ENCODE measurements at regions not wholly inside any gene's neighbourhood (a gene's known extent, or its start where the extent isn't known, plus 50 kb on each side); places are given as distances from the start of the nearest gene placed in this dataset.

DNA sequence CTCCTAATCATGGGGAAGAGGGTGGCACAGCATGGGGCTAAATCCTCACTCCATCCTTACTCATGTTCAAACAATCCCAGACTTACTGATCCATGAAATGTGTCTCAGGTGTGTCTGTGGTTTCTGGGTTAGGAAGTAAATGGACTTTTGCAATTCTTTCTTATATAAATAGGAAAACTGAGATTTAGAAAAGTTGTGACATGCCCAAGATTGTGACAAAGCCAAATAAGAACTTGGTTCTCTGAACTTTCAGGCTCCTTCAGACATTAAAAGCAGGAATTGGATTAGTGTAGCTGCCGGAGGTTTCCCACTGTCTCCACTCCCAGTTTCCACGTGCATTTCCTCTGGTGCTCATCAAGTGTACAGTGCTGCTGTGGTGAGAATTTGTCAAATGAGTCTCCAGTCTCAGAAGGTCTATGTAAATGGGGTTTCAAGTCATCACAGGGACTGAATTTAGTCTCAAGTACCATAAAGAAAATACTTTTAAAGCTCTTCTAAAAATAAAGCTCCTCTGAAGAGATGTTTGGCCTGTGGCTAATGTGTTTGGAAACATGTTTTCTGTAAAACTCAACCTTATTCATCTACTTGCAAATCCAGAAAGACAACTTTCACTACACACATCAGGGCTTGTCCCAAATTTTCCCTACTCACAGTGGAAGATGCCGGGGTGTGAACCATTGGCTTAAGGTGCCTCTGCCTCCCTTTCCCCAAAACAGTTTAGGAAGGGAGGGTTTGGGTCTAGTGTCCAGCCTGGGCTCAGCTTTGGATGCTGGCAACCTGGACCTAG is 115.2 kb downstream of the NGF start:
- no peaks in the 10 kb centered on the region for H3K4me1 Mint-ChIP-seq
- H3K27me3 Mint-ChIP-seq: peaks cover 4% of the 10 kb centered on the region
- H3K4me3 ChIP-seq (ENCODE audit: low read depth, low read length): no peak overlapping the region
- no peak overlapping the region for H3K4me3 Mint-ChIP-seq
- H3K36me3 Mint-ChIP-seq: no peaks in the 10 kb centered on the region
- DNase-seq (no peak), ATAC-seq (ENCODE audit: low read depth in 2 of 2) (no peak)
- no peaks in the 10 kb centered on the region for H3K27me3 ChIP-seq (ENCODE audit: control insufficient read depth, insufficient read depth, low read length)
- H3K4me1 ChIP-seq (ENCODE audit: control insufficient read depth, insufficient read depth, low read length, poor library complexity, severe bottlenecking): no peaks in the 10 kb centered on the region
- H3K36me3 ChIP-seq (ENCODE audit: control insufficient read depth, insufficient read depth, low read length): no peaks in the 10 kb centered on the region
- peaks cover 0 to 1% (median 0%) of the 10 kb centered on the region in 7 donors for H3K9me3 Mint-ChIP-seq
- no peak overlapping the region for H3K27ac ChIP-seq (ENCODE audit: insufficient read depth, low read length, poor library complexity, severe bottlenecking)
- no peak overlapping the region for H3K27ac Mint-ChIP-seq
- H3K9me3 ChIP-seq (ENCODE audit: control insufficient read depth in 2 of 2, low read length in 2 of 2): no peaks in the 10 kb centered on the region

DNA sequence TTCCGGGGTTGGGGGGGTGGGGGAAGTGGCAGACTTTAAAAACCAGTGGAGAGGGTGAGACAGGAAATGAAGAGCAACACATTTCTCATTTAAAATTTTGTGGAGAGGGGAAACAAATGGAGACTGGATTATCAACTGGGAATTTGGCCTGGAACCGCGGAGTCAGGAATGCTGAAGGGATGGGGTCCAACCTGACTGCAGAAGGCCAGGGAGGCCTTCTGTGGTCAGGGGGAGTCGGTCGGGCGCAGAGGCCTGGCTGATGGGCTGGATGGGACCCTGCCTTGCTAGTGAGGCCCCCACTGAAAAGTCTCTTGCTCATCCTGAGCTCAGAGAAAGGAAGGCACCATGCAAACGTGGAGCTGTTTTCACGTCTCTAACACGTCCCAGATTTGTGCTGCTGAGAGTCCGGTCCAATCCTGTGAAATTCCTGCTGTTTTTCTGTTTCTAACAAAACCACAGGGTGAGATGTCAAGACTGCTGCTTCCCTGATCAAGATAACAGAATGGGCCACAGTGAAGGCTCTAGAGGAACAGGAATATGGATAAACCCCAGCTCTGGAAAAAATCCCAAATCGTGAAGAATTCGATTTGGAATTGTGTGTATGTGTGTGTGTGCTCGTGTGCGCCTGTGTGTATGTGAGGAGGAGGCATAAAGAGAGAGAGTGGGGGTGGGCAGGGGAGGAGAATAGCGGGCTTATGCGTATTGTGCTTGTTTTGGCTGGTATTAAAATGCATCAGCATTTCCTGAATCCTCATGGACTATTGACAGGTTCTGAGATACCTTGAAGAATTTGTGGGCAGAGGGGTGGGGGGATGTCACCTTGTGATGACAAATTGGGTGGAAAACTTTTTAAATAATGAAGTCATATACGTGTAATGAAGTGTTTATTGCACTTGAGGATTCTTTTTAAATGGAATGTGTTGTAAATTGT is 117.4 kb downstream of the NGF start:
- no peaks in the 10 kb centered on the region for H3K9me3 ChIP-seq (ENCODE audit: control insufficient read depth in 2 of 2, low read length in 2 of 2)
- no peaks in the 10 kb centered on the region for H3K36me3 ChIP-seq (ENCODE audit: control insufficient read depth, insufficient read depth, low read length)
- Mint-ChIP-seq H3K27me3 (peaks cover 4% of the 10 kb centered on the region), H3K4me3 (no peak overlapping the region), H3K27ac (no peak overlapping the region), H3K9me3 (peaks cover 0 to 1% (median 0%) of the 10 kb centered on the region in 7 donors), H3K4me1 (no peaks in the 10 kb centered on the region), H3K36me3 (no peaks in the 10 kb centered on the region)
- H3K4me3 ChIP-seq (ENCODE audit: low read depth, low read length): no peak overlapping the region
- no peaks in the 10 kb centered on the region for H3K4me1 ChIP-seq (ENCODE audit: control insufficient read depth, insufficient read depth, low read length, poor library complexity, severe bottlenecking)
- no peak for ATAC-seq (ENCODE audit: low read depth in 2 of 2)
- H3K27ac ChIP-seq (ENCODE audit: insufficient read depth, low read length, poor library complexity, severe bottlenecking): no peak overlapping the region
- H3K27me3 ChIP-seq (ENCODE audit: control insufficient read depth, insufficient read depth, low read length): no peaks in the 10 kb centered on the region
- no peak for DNase-seq

DNA sequence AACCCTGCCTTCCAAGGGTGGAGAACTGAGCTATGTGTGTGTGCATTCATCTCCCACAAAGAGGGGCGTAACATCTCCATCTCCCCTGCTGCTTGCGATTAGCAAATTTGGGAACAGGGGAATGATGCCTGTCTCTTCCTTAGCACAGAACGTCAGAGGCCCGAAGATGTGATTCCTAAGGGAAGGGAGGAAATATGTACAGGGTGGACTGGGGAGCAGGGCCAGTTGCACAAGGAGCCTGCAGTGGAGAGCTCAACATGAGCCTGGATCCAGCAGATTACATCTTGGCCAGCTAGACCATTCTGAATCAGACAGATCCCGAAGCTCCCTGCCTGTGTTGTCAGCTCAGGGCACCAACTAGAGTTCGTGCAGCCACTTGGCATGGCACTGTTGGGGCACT is 118.1 kb downstream of the NGF start:
- Histone ChIP-seq H3K27me3 (ENCODE audit: control insufficient read depth, insufficient read depth, low read length) (no peaks in the 10 kb centered on the region), H3K36me3 (ENCODE audit: control insufficient read depth, insufficient read depth, low read length) (no peaks in the 10 kb centered on the region), H3K4me1 (ENCODE audit: control insufficient read depth, insufficient read depth, low read length, poor library complexity, severe bottlenecking) (no peaks in the 10 kb centered on the region), H3K27ac (ENCODE audit: insufficient read depth, low read length, poor library complexity, severe bottlenecking) (no peak overlapping the region), H3K4me3 (ENCODE audit: low read depth, low read length) (no peak overlapping the region), H3K9me3 (ENCODE audit: control insufficient read depth in 2 of 2, low read length in 2 of 2) (no peaks in the 10 kb centered on the region)
- H3K9me3 Mint-ChIP-seq: peaks cover 0 to 1% (median 0%) of the 10 kb centered on the region in 7 donors
- H3K27me3 Mint-ChIP-seq: peaks cover 4% of the 10 kb centered on the region
- no peak overlapping the region for H3K4me3 Mint-ChIP-seq
- DNase-seq (no peak), ATAC-seq (ENCODE audit: low read depth in 2 of 2) (no peak)
- H3K36me3 Mint-ChIP-seq: no peaks in the 10 kb centered on the region
- no peaks in the 10 kb centered on the region for H3K4me1 Mint-ChIP-seq
- H3K27ac Mint-ChIP-seq: no peak overlapping the region

DNA sequence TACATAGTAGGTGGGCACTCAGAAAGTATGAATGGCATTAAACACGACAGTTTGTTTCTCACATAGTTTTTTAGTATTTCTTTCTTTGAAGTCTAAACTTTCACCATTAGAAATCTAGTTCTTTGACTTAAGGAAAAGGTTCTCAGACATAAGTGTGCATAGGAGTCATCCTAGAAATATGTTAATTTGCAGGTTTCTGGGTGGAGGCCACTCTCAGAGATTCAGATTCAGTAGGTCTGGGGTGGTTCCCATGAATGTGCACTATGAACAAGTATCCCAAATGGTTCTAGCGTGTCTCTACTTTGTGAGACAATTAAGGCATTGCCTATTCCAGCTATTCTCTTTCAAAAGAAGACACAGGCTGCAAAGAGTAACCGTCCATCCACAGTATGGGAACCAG is 119.3 kb downstream of the NGF start:
- H3K4me1 Mint-ChIP-seq: no peaks in the 10 kb centered on the region
- Histone ChIP-seq H3K4me1 (ENCODE audit: control insufficient read depth, insufficient read depth, low read length, poor library complexity, severe bottlenecking) (no peaks in the 10 kb centered on the region), H3K27ac (ENCODE audit: insufficient read depth, low read length, poor library complexity, severe bottlenecking) (no peak overlapping the region), H3K4me3 (ENCODE audit: low read depth, low read length) (no peak overlapping the region), H3K27me3 (ENCODE audit: control insufficient read depth, insufficient read depth, low read length) (no peaks in the 10 kb centered on the region), H3K9me3 (ENCODE audit: control insufficient read depth in 2 of 2, low read length in 2 of 2) (no peaks in the 10 kb centered on the region), H3K36me3 (ENCODE audit: control insufficient read depth, insufficient read depth, low read length) (no peaks in the 10 kb centered on the region)
- no peaks in the 10 kb centered on the region for H3K36me3 Mint-ChIP-seq
- H3K27ac Mint-ChIP-seq: no peak overlapping the region
- ATAC-seq (ENCODE audit: low read depth in 2 of 2): no peak
- no peak for DNase-seq
- H3K9me3 Mint-ChIP-seq: peaks cover 0 to 3% (median 0%) of the 10 kb centered on the region in 7 donors
- H3K27me3 Mint-ChIP-seq: peaks cover 4% of the 10 kb centered on the region
- no peak overlapping the region for H3K4me3 Mint-ChIP-seq

GRCh38 chr1:115218034-115218405 is 120.0 kb downstream of the NGF start:
- no peaks in the 10 kb centered on the region for H3K36me3 ChIP-seq (ENCODE audit: control insufficient read depth, insufficient read depth, low read length)
- H3K27ac ChIP-seq (ENCODE audit: insufficient read depth, low read length, poor library complexity, severe bottlenecking): no peak overlapping the region
- H3K27me3 Mint-ChIP-seq: peaks cover 4% of the 10 kb centered on the region
- no peak overlapping the region for H3K27ac Mint-ChIP-seq
- H3K4me1 Mint-ChIP-seq: no peaks in the 10 kb centered on the region
- peaks cover 0 to 3% (median 0%) of the 10 kb centered on the region in 7 donors for H3K9me3 Mint-ChIP-seq
- DNase-seq (no peak), ATAC-seq (ENCODE audit: low read depth in 2 of 2) (no peak)
- H3K4me3 Mint-ChIP-seq: no peak overlapping the region
- no peaks in the 10 kb centered on the region for H3K9me3 ChIP-seq (ENCODE audit: control insufficient read depth in 2 of 2, low read length in 2 of 2)
- H3K27me3 ChIP-seq (ENCODE audit: control insufficient read depth, insufficient read depth, low read length): no peaks in the 10 kb centered on the region
- H3K36me3 Mint-ChIP-seq: no peaks in the 10 kb centered on the region
- no peaks in the 10 kb centered on the region for H3K4me1 ChIP-seq (ENCODE audit: control insufficient read depth, insufficient read depth, low read length, poor library complexity, severe bottlenecking)
- no peak overlapping the region for H3K4me3 ChIP-seq (ENCODE audit: low read depth, low read length)

- peaks cover 0 to 3% (median 0%) of the 10 kb centered on the region in 7 donors for H3K9me3 Mint-ChIP-seq
- no peaks in the 10 kb centered on the region for H3K36me3 ChIP-seq (ENCODE audit: control insufficient read depth, insufficient read depth, low read length)
- no peaks in the 10 kb centered on the region for H3K4me1 ChIP-seq (ENCODE audit: control insufficient read depth, insufficient read depth, low read length, poor library complexity, severe bottlenecking)
- H3K27ac Mint-ChIP-seq: no peak overlapping the region
- no peak overlapping the region for H3K4me3 ChIP-seq (ENCODE audit: low read depth, low read length)
- H3K27me3 ChIP-seq (ENCODE audit: control insufficient read depth, insufficient read depth, low read length): no peaks in the 10 kb centered on the region
- peaks cover 4% of the 10 kb centered on the region for H3K27me3 Mint-ChIP-seq
- DNase-seq: no peak
- H3K4me3 Mint-ChIP-seq: no peak overlapping the region
- no peak overlapping the region for H3K27ac ChIP-seq (ENCODE audit: insufficient read depth, low read length, poor library complexity, severe bottlenecking)
- H3K36me3 Mint-ChIP-seq: no peaks in the 10 kb centered on the region
- ATAC-seq (ENCODE audit: low read depth in 2 of 2): no peak
- no peaks in the 10 kb centered on the region for H3K9me3 ChIP-seq (ENCODE audit: control insufficient read depth in 2 of 2, low read length in 2 of 2)
- no peaks in the 10 kb centered on the region for H3K4me1 Mint-ChIP-seq
Observed at GRCh38 chr1:115217150-115218033, 120.7 kb downstream of the NGF start.

DNA sequence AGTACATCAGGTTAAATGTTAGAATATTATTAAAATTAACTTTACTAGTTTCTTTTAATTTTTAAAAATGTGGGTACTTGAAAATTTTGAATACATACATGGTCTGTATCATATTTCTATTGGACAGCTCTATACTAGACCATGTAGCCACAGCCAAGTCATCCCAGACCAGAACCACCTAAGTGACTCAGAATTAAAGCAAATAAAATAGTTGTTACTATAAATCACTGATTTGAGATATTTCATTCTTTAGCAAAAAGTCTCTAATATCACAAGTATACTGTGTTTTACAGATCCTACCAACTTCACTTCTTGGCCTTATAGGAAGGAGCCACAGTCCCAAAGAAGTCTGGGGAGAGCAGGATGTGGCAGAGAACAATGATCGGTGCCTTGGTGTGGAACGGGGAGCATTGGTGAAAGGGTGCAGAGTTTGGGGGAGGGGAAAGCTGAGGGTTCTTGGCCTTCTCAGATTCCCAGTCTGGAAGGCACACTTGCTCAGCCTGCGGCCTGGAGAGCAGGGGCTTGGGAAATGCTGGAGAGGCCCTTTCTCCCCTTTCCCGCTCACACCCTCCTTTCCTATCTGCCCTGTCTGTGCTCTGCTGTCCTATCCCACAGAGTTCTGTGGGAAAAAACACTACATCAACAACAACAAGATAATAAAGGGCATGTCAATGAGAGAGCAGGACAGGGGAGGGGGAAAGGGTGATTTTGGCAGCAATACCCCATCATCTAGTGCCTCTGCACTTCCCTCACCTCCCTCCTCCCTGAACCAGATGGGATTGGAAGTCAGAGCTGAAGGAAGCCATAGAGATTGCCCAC is 122.1 kb downstream of the NGF start:
- H3K4me1 ChIP-seq (ENCODE audit: control insufficient read depth, insufficient read depth, low read length, poor library complexity, severe bottlenecking): no peaks in the 10 kb centered on the region

More for the DNA sequence above, 122.1 kb downstream of the NGF start:
- Mint-ChIP-seq H3K4me3 (no peak overlapping the region), H3K36me3 (no peaks in the 10 kb centered on the region), H3K27me3 (peaks cover 4% of the 10 kb centered on the region), H3K27ac (no peak overlapping the region), H3K9me3 (peaks cover 0 to 3% (median 0%) of the 10 kb centered on the region in 7 donors), H3K4me1 (no peaks in the 10 kb centered on the region)
- H3K27ac ChIP-seq (ENCODE audit: insufficient read depth, low read length, poor library complexity, severe bottlenecking): no peak overlapping the region
- ATAC-seq (ENCODE audit: low read depth in 2 of 2) (no peak), DNase-seq (no peak)
- no peaks in the 10 kb centered on the region for H3K27me3 ChIP-seq (ENCODE audit: control insufficient read depth, insufficient read depth, low read length)
- no peaks in the 10 kb centered on the region for H3K9me3 ChIP-seq (ENCODE audit: control insufficient read depth in 2 of 2, low read length in 2 of 2)
- H3K4me3 ChIP-seq (ENCODE audit: low read depth, low read length): no peak overlapping the region
- no peaks in the 10 kb centered on the region for H3K36me3 ChIP-seq (ENCODE audit: control insufficient read depth, insufficient read depth, low read length)
